Panc1 (cell line): ENCODE measurements at regions not wholly inside any gene's neighbourhood (a gene's known extent, or its start where the extent isn't known, plus 50 kb on each side); places are given as distances from the start of the nearest gene placed in this dataset.

Source experiments
- CTCF ChIP-seq: fragments of 450-650 bp; IDR thresholded peaks from 2 replicates; pipeline ENCODE4 v1.5.1; 2017; ENCODE audit warnings: mild to moderate bottlenecking
- POLR2AphosphoS5 ChIP-seq: IDR thresholded peaks from 2 replicates; pipeline ENCODE4 v1.6.1; 2012; ENCODE audit warnings: mild to moderate bottlenecking, low read depth, low read length, moderate library complexity

- TF ChIP-seq POLR2AphosphoS5 (no peak), CTCF (no peak)
Observed at GRCh38 chr3:77786216-77786615, 746.3 kb downstream of the ROBO2 start.
